ENCODE measurements at regions not wholly inside any gene's neighbourhood (a gene's known extent, or its start where the extent isn't known, plus 50 kb on each side); places are given as distances from the start of the nearest gene placed in this dataset.
"Not testable (repeated sequence)": the region's sequence is repeated elsewhere in the genome, so short reads cannot be mapped to it uniquely, and the experiment has no call there.

- Mint-ChIP-seq H3K27me3 (peaks cover 27 to 37% of the 10 kb centered on the region in 2 donors), H3K4me3 (no peak overlapping the region), H3K27ac (no peak overlapping the region)
Observed at GRCh38 chr9:88873635-88874034, 117.6 kb upstream of the S1PR3 start.

DNA sequence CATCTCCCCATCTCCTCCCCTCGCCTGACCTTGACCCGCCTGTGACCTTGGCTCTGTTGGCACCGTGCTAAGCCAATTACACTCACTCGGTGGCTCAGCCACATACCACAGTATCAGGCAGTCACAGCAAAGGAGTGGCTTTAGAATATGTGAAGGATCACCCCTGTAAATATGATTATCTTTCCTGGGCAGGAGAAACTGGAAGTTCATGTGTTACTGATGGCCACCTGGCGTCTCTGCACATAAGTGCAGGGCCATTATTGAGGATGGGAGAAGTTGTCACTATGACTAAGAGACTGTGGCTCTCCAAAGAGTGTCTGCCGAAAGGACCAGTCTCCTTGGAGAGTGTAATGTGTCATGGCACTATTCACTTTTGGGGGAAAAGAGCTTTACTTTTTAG is 116.9 kb upstream of the S1PR3 start:
- H3K27ac Mint-ChIP-seq = no peak overlapping the region
- no peak overlapping the region for H3K4me3 Mint-ChIP-seq
- peaks cover under 1% of the 10 kb centered on the region for H3K9me3 Mint-ChIP-seq
- no peaks in the 10 kb centered on the region for H3K4me1 Mint-ChIP-seq (ENCODE audit: low read depth in 2 of 2)
- H3K27me3 Mint-ChIP-seq = peaks cover 24 to 31% of the 10 kb centered on the region in 2 donors
- no peak for DNase-seq (ENCODE audit: low spot score)
- H3K36me3 Mint-ChIP-seq = no peaks in the 10 kb centered on the region
- no peak for ATAC-seq

More at GRCh38 chr9:88873635-88874034, 117.6 kb upstream of the S1PR3 start:
- H3K4me1 Mint-ChIP-seq (ENCODE audit: low read depth in 2 of 2) = no peaks in the 10 kb centered on the region
- peaks cover 2% of the 10 kb centered on the region for H3K9me3 Mint-ChIP-seq
- no peak for DNase-seq (ENCODE audit: low spot score)
- peak; percentile 11 to 24 for ATAC-seq
- no peaks in the 10 kb centered on the region for H3K36me3 Mint-ChIP-seq

- Mint-ChIP-seq H3K4me3 (no peak overlapping the region), H3K27me3 (peaks cover 23 to 33% of the 10 kb centered on the region in 2 donors), H3K4me1 (ENCODE audit: low read depth in 2 of 2) (no peaks in the 10 kb centered on the region), H3K27ac (no peak overlapping the region), H3K9me3 (no peaks in the 10 kb centered on the region), H3K36me3 (no peaks in the 10 kb centered on the region)
- DNase-seq (ENCODE audit: low spot score) (no peak), ATAC-seq (no peak)
Observed at GRCh38 chr9:88875400-88876120, 115.7 kb upstream of the S1PR3 start.

GRCh38 chr9:88880199-88880598 is 111.1 kb upstream of the S1PR3 start:
- no peak overlapping the region for H3K4me3 Mint-ChIP-seq
- ATAC-seq = no peak
- no peaks in the 10 kb centered on the region for H3K9me3 Mint-ChIP-seq
- H3K27me3 Mint-ChIP-seq = peaks cover 26 to 48% of the 10 kb centered on the region in 2 donors
- H3K36me3 Mint-ChIP-seq = peaks cover 6% of the 10 kb centered on the region
- no peak for DNase-seq (ENCODE audit: low spot score)
- no peaks in the 10 kb centered on the region for H3K4me1 Mint-ChIP-seq (ENCODE audit: low read depth in 2 of 2)
- no peak overlapping the region for H3K27ac Mint-ChIP-seq

DNA sequence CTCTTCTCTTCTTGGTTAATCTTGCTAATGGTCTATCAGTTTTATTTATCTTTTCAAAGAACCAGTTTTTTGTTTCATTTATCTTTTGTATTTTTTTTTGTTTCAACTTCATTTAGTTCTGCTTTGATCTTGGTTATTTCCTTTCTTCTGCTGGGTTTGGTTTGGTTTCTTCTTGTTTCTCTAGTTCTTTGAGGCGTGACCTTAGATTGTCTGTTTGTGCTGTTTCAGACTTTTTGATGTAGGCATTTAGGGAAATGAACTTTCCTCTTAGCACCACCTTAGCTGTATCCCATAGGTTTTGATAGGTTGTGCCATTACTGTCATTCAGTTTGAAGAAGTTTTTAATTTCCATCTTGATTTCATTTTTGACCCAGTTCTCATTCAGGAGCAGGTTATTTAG is 107.0 kb upstream of the S1PR3 start:
- not testable (repeated sequence) for H3K4me3 Mint-ChIP-seq; H3K27ac Mint-ChIP-seq; ATAC-seq; DNase-seq (ENCODE audit: low spot score); H3K4me1 Mint-ChIP-seq (ENCODE audit: low read depth in 2 of 2); H3K9me3 Mint-ChIP-seq
- peaks cover 10% of the 10 kb centered on the region for H3K36me3 Mint-ChIP-seq
- peaks cover 25 to 49% of the 10 kb centered on the region in 2 donors for H3K27me3 Mint-ChIP-seq

- Mint-ChIP-seq H3K36me3 (peaks cover 10% of the 10 kb centered on the region), H3K27me3 (peaks cover 33 to 55% of the 10 kb centered on the region in 2 donors)
- DNase-seq (ENCODE audit: low spot score); H3K27ac Mint-ChIP-seq; H3K4me1 Mint-ChIP-seq (ENCODE audit: low read depth in 2 of 2); ATAC-seq; H3K4me3 Mint-ChIP-seq; H3K9me3 Mint-ChIP-seq: not testable (repeated sequence)
Observed at GRCh38 chr9:88886762-88887161, 104.5 kb upstream of the S1PR3 start.

DNA sequence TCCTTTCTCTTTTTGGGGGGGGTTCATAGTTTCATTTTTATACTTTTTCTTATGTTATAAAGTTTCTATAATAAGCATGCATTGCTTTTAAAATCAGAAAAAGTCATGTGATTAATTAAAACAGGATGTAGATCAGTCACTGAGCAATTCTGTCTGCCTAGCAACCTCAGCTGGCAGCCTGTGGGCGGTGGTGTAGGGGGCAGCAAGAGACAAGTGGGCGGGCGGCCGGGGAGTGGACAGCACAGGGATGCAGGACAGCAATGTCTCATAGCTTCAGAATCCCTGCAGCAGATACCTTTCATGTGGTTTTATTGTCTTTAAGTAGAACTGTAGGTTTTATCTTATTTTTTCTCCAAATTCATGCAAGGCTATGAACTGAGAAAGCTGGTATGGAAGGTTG is 101.9 kb upstream of the S1PR3 start:
- Mint-ChIP-seq H3K36me3 (peaks cover 6% of the 10 kb centered on the region), H3K27ac (no peak overlapping the region), H3K4me3 (no peak overlapping the region), H3K9me3 (no peaks in the 10 kb centered on the region), H3K27me3 (peaks cover 20 to 54% of the 10 kb centered on the region in 2 donors), H3K4me1 (ENCODE audit: low read depth in 2 of 2) (no peaks in the 10 kb centered on the region)
- DNase-seq (ENCODE audit: low spot score) (no peak), ATAC-seq (no peak)

DNA sequence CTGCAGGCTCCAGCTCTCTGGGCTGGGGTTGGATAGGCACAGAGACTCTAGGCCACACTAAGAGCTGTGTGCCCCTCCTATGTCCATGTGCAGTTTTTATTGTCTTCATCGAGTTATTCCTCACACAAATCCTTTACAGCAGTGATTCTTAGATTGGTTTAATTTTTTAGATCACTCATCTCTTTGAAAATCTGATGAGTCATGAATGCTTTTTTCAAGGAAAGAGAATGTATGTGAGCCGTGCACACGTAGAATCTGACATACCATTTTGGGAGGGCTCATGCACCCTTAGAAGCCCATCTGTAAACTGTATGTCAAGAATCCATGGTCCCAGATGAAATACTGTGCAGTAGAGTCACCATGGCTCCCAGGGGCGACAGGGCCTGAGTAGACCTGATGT is 100.7 kb upstream of the S1PR3 start:
- peaks cover 4% of the 10 kb centered on the region for H3K36me3 Mint-ChIP-seq
- H3K4me3 Mint-ChIP-seq = no peak overlapping the region
- H3K9me3 Mint-ChIP-seq = no peaks in the 10 kb centered on the region
- H3K27me3 Mint-ChIP-seq = peaks cover 16 to 54% of the 10 kb centered on the region in 2 donors
- H3K27ac Mint-ChIP-seq = no peak overlapping the region
- DNase-seq (ENCODE audit: low spot score) (no peak), ATAC-seq (no peak)
- no peaks in the 10 kb centered on the region for H3K4me1 Mint-ChIP-seq (ENCODE audit: low read depth in 2 of 2)

DNA sequence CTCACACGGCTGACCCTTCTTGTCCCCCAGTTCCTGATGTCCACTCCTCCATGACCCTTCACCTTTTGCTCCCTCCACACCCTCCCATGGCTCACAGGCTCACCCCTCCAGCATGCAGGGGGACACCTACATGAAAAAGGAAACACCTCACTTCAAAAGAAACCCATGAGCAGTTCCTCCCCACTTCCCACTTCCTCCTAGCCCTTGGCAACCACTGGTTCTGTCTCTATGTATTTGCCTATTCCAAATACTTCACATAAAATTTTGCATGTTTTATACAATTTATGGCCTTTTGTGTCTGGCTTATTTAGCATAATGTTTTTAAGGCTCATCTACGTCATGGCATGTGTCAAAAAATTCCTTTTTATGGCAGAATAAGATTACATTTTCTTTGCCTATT is 100.2 kb upstream of the S1PR3 start:
- peaks cover 15 to 51% of the 10 kb centered on the region in 2 donors for H3K27me3 Mint-ChIP-seq

DNA sequence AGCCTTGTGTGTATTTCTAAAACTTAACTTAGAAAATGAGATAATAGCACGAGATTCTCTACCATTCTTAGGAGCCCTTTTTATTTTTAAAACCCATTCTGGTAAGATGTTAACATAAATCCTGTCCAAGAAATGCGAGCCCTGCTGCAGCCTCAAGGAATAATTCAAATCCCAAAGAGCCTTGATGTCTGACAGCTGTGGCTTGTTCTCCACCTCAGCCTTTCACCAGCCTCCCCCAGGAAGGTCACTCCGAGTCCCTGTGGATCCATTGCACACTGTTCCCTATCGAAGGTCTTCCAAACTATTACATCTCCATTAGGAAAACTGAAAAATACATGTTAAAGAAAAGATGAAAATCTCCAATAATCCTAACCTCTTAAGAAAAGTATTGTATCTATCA is 98.5 kb upstream of the S1PR3 start:
- Mint-ChIP-seq H3K4me3 (no peak overlapping the region), H3K36me3 (no peaks in the 10 kb centered on the region), H3K27ac (no peak overlapping the region), H3K4me1 (ENCODE audit: low read depth in 2 of 2) (no peaks in the 10 kb centered on the region), H3K9me3 (no peaks in the 10 kb centered on the region), H3K27me3 (peaks cover 11 to 53% of the 10 kb centered on the region in 2 donors)
- DNase-seq (ENCODE audit: low spot score) (no peak), ATAC-seq (no peak)

More for the DNA sequence above, 100.2 kb upstream of the S1PR3 start:
- Mint-ChIP-seq H3K36me3 (peaks cover 3% of the 10 kb centered on the region), H3K27ac (no peak overlapping the region), H3K4me3 (no peak overlapping the region), H3K4me1 (ENCODE audit: low read depth in 2 of 2) (no peaks in the 10 kb centered on the region), H3K9me3 (no peaks in the 10 kb centered on the region)
- ATAC-seq (no peak), DNase-seq (ENCODE audit: low spot score) (no peak)

- no peaks in the 10 kb centered on the region for H3K4me1 Mint-ChIP-seq (ENCODE audit: low read depth in 2 of 2)
- peaks cover 19 to 69% of the 10 kb centered on the region in 2 donors for H3K27me3 Mint-ChIP-seq
- ATAC-seq (no peak), DNase-seq (ENCODE audit: low spot score) (no peak)
- no peak overlapping the region for H3K4me3 Mint-ChIP-seq
- no peaks in the 10 kb centered on the region for H3K9me3 Mint-ChIP-seq
- no peaks in the 10 kb centered on the region for H3K36me3 Mint-ChIP-seq
- no peak overlapping the region for H3K27ac Mint-ChIP-seq
Observed at GRCh38 chr9:88897081-88897480, 94.2 kb upstream of the S1PR3 start.

GRCh38 chr9:88898039-88898720 is 93.1 kb upstream of the S1PR3 start:
- H3K27ac Mint-ChIP-seq = no peak overlapping the region
- no peak overlapping the region for H3K4me3 Mint-ChIP-seq
- ATAC-seq (no peak), DNase-seq (ENCODE audit: low spot score) (no peak)
- H3K9me3 Mint-ChIP-seq = no peaks in the 10 kb centered on the region
- H3K27me3 Mint-ChIP-seq = peaks cover 24 to 72% of the 10 kb centered on the region in 2 donors
- no peaks in the 10 kb centered on the region for H3K36me3 Mint-ChIP-seq
- no peaks in the 10 kb centered on the region for H3K4me1 Mint-ChIP-seq (ENCODE audit: low read depth in 2 of 2)

GRCh38 chr9:88905506-88905905 is 85.8 kb upstream of the S1PR3 start:
- H3K9me3 Mint-ChIP-seq = no peaks in the 10 kb centered on the region

DNA sequence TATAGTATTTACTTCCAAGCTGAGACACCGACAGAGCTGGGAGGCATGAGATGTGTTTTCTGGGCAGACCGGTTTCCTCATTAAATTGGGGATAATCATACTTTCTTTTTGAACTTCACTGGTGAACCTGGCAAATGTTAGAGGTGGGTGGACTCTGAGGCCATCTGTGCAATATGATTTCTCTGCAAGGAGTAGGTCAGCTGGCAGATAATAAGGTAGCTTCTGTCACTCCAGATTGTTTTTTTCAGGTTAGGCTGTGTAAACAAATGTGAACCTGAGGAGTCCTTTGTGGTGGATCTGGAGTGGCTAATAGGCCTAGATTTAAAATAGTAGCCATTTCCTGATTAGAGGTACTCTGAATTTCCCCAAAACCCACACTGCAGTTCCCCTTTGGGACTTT is 75.4 kb upstream of the S1PR3 start:
- ATAC-seq = no peak
- Mint-ChIP-seq H3K27ac (no peak overlapping the region), H3K27me3 (peaks cover 28 to 42% of the 10 kb centered on the region in 2 donors), H3K36me3 (peaks cover 7% of the 10 kb centered on the region), H3K9me3 (no peaks in the 10 kb centered on the region), H3K4me1 (ENCODE audit: low read depth in 2 of 2) (peaks cover 5 to 13% of the 10 kb centered on the region in 2 donors), H3K4me3 (no peak overlapping the region)
- DNase-seq (ENCODE audit: low spot score) = no peak

More at GRCh38 chr9:88905506-88905905, 85.8 kb upstream of the S1PR3 start:
- Mint-ChIP-seq H3K36me3 (peaks cover 12% of the 10 kb centered on the region), H3K27ac (no peak overlapping the region), H3K4me1 (ENCODE audit: low read depth in 2 of 2) (no peaks in the 10 kb centered on the region), H3K27me3 (peaks cover 38 to 77% of the 10 kb centered on the region in 2 donors), H3K4me3 (no peak overlapping the region)
- DNase-seq (ENCODE audit: low spot score) (no peak), ATAC-seq (no peak)

Data from natural killer cell treated with Interleukin-12 subunit alpha and Interleukin-12 subunit beta and Interleukin-15 and Interleukin-18, amount 100 ng/mL, for 72 hours (primary cell).